GM19452 (cell line): ENCODE measurements at regions not wholly inside any gene's neighbourhood (a gene's known extent, or its start where the extent isn't known, plus 50 kb on each side); places are given as distances from the start of the nearest gene placed in this dataset.
A peak's percentile ranks its signal among the peaks of the same experiment; 100 is the strongest.

Experiments
- ATAC-seq: cut with Tn5 transposase; IDR thresholded peaks from one replicate; pipeline ENCODE4 v1.9.1; 2021; ENCODE audit not compliant: unreplicated experiment

GRCh38 chr12:125473501-125473900 is 408.3 kb downstream of the AACS start:
- no peak for ATAC-seq

GRCh38 chr12:125487336-125487735 is 422.1 kb downstream of the AACS start:
- ATAC-seq, result no peak

- no peak for ATAC-seq
Observed at GRCh38 chr12:125491553-125491952, 426.3 kb downstream of the AACS start.

GRCh38 chr12:125492354-125493270 is 427.4 kb downstream of the AACS start:
- ATAC-seq, result no peak

- ATAC-seq, result no peak
Observed at GRCh38 chr12:125493704-125494308, 428.6 kb downstream of the AACS start.

- ATAC-seq, result no peak
Observed at GRCh38 chr12:125503128-125503527, 437.9 kb downstream of the AACS start.

GRCh38 chr12:125509195-125509594 is 444.0 kb downstream of the AACS start:
- no peak for ATAC-seq

- ATAC-seq, result no peak
Observed at GRCh38 chr12:125512541-125513298, 447.5 kb downstream of the AACS start.

- ATAC-seq, result no peak
Observed at GRCh38 chr12:125515887-125516286, 450.7 kb downstream of the AACS start.

- no peak for ATAC-seq
Observed at GRCh38 chr12:125518074-125518473, 452.8 kb downstream of the AACS start.

GRCh38 chr12:125519026-125519651 is 453.9 kb downstream of the AACS start:
- ATAC-seq, result no peak

GRCh38 chr12:125525879-125526278 is 460.6 kb downstream of the AACS start:
- no peak for ATAC-seq

- no peak for ATAC-seq
Observed at GRCh38 chr12:125528281-125528680, 463.0 kb downstream of the AACS start.

- ATAC-seq, result no peak
Observed at GRCh38 chr12:125530201-125530600, 465.0 kb downstream of the AACS start.

GRCh38 chr12:125530876-125531275 is 465.6 kb downstream of the AACS start:
- ATAC-seq, result no peak

- ATAC-seq, result no peak
Observed at GRCh38 chr12:125531574-125531973, 466.3 kb downstream of the AACS start.

- ATAC-seq, result peak; percentile 66
Observed at GRCh38 chr12:125533434-125534029, 468.3 kb downstream of the AACS start.

- ATAC-seq, result no peak
Observed at GRCh38 chr12:125538401-125539199, 473.4 kb downstream of the AACS start.

- ATAC-seq, result no peak
Observed at GRCh38 chr12:125540580-125541204, 475.5 kb downstream of the AACS start.

- no peak for ATAC-seq
Observed at GRCh38 chr12:125544960-125545359, 479.7 kb downstream of the AACS start.
